ENCODE measurements at regions not wholly inside any gene's neighbourhood (a gene's known extent, or its start where the extent isn't known, plus 50 kb on each side); places are given as distances from the start of the nearest gene placed in this dataset.

GRCh38 chr9:82675605-82676004, 387.3 kb downstream of the RASEF start:
- no peak for TF ChIP-seq CTCF (IDR thresholded peaks at IDR 0.05; ENCODE audit: extremely low read depth, insufficient read depth, missing control alignments)
- in situ Hi-C loops (cut with MboI; ENCODE audit: low pct_unique_long_range_greater_than_20kb, low sequenced_read_pairs, unreplicated experiment): no loop called here
- DNase-seq (ENCODE audit: low spot score): no peak

- no peak for DNase-seq (ENCODE audit: low spot score)
- TF ChIP-seq CTCF (IDR thresholded peaks at IDR 0.05; ENCODE audit: extremely low read depth, insufficient read depth, missing control alignments): no peak
- in situ Hi-C loops (cut with MboI; ENCODE audit: low pct_unique_long_range_greater_than_20kb, low sequenced_read_pairs, unreplicated experiment): no loop called here
Observed at GRCh38 chr9:82677086-82677485, 385.9 kb downstream of the RASEF start.

- TF ChIP-seq CTCF (IDR thresholded peaks at IDR 0.05; ENCODE audit: extremely low read depth, insufficient read depth, missing control alignments): no peak
- in situ Hi-C loops (cut with MboI; ENCODE audit: low pct_unique_long_range_greater_than_20kb, low sequenced_read_pairs, unreplicated experiment): no loop called here
- no peak for DNase-seq (ENCODE audit: low spot score)
Observed at GRCh38 chr9:82679472-82679871, 383.5 kb downstream of the RASEF start.

- DNase-seq (ENCODE audit: low spot score): no peak
- no peak for TF ChIP-seq CTCF (IDR thresholded peaks at IDR 0.05; ENCODE audit: extremely low read depth, insufficient read depth, missing control alignments)
- in situ Hi-C loops (cut with MboI; ENCODE audit: low pct_unique_long_range_greater_than_20kb, low sequenced_read_pairs, unreplicated experiment): no loop called here
Observed at GRCh38 chr9:82680179-82680935, 382.6 kb downstream of the RASEF start.

GRCh38 chr9:82681809-82682208, 381.1 kb downstream of the RASEF start:
- DNase-seq (ENCODE audit: low spot score): no peak
- in situ Hi-C loops (cut with MboI; ENCODE audit: low pct_unique_long_range_greater_than_20kb, low sequenced_read_pairs, unreplicated experiment): no loop called here
- no peak for TF ChIP-seq CTCF (IDR thresholded peaks at IDR 0.05; ENCODE audit: extremely low read depth, insufficient read depth, missing control alignments)

GRCh38 chr9:82682431-82682830, 380.5 kb downstream of the RASEF start:
- no peak for TF ChIP-seq CTCF (IDR thresholded peaks at IDR 0.05; ENCODE audit: extremely low read depth, insufficient read depth, missing control alignments)
- in situ Hi-C loops (cut with MboI; ENCODE audit: low pct_unique_long_range_greater_than_20kb, low sequenced_read_pairs, unreplicated experiment): no loop called here
- DNase-seq (ENCODE audit: low spot score): no peak

All from GM13977 (cell line).